Thyroid gland (tissue), 4 donors: ENCODE measurements at regions not wholly inside any gene's neighbourhood (a gene's known extent, or its start where the extent isn't known, plus 50 kb on each side); places are given as distances from the start of the nearest gene placed in this dataset.

Source experiments
- DNase-seq, 2 donors: peaks; one replicate each; pipeline ENCODE4 v3.0.0-alpha.2; 2019
- H3K27ac ChIP-seq, 3 donors: fragments of 200-600 bp; sonication (generic); 1 replicate in 2 of 3; 2 replicates in 1 of 3; pipeline ENCODE4 v1.5.1; 2016 to 2019; ENCODE audit warnings: mild to moderate bottlenecking in 1 of 3, moderate library complexity in 1 of 3
- H3K27me3 ChIP-seq: fragments of 200-600 bp; sonication (generic); one replicate; pipeline ENCODE4 v1.5.1; 2019
- H3K36me3 ChIP-seq, 2 donors: fragments of 200-600 bp; sonication (generic); one replicate each; pipeline ENCODE4 v1.5.1; 2016 to 2019
- H3K4me1 ChIP-seq, 2 donors: fragments of 200-600 bp; sonication (generic); one replicate each; pipeline ENCODE4 v1.5.1; 2017 to 2019
- H3K4me3 ChIP-seq, 3 donors: fragments of 200-600 bp; sonication (generic); replicated peaks in 1 of 3; 1 replicate in 2 of 3; 2 replicates in 1 of 3; pipeline ENCODE4 v1.5.1; 2016; ENCODE audit warnings: mild to moderate bottlenecking in 1 of 3
- H3K9me3 ChIP-seq: fragments of 200-600 bp; sonication (generic); one replicate; pipeline ENCODE4 v1.5.1; 2017
- CTCF ChIP-seq, 6 experiments: fragments of 200-600 bp in 3 of 6; fragments of 450-650 bp in 3 of 6; sonication (generic) in 3 of 6; IDR thresholded peaks; one replicate each; pipeline ENCODE4 v1.5.1; 2016 to 2019; ENCODE audit warnings: antibody characterized with exemption in 6 of 6, mild to moderate bottlenecking in 2 of 6, inconsistent platforms in 1 of 6, moderate library complexity in 1 of 6
- POLR2A ChIP-seq, 2 donors: fragments of 450-650 bp; IDR thresholded peaks; one replicate each; pipeline ENCODE4 v1.6.1; 2017; ENCODE audit warnings: antibody characterized with exemption in 2 of 2, mild to moderate bottlenecking in 2 of 2, moderate library complexity in 1 of 2
- WGBS, 2 donors: methylation state at CpG; one replicate each; pipeline ENCODE4 v1.1.5; 2017; 5-methylcytosine and 5-hydroxymethylcytosine counted together
- intact Hi-C: fragments of 100-400 bp; cut with DNase I; formaldehyde crosslinking; loops from one replicate; pipeline ENCODE4 v1.15.1; 2023

GRCh38 chr4:108519208-108519833 lies 101.1 kb upstream of the RPL34 start:
- Histone ChIP-seq H3K4me1 (no peaks in the 10 kb centered on the region), H3K27ac (no peak overlapping the region), H3K36me3 (no peaks in the 10 kb centered on the region), H3K9me3 (no peaks in the 10 kb centered on the region), H3K27me3 (no peaks in the 10 kb centered on the region), H3K4me3 (no peak overlapping the region)
- no peak for DNase-seq
- TF ChIP-seq POLR2A (IDR thresholded peaks at IDR 0.05) = no peak
- TF ChIP-seq CTCF (IDR thresholded peaks at IDR 0.05) = no peak
- intact Hi-C loops = loop anchor here (10.0 kb wide), 1 partner anchor 495 kb away; no protein-coding TSS in a partner anchor

- Histone ChIP-seq H3K27ac (no peak overlapping the region), H3K27me3 (no peaks in the 10 kb centered on the region), H3K4me1 (no peaks in the 10 kb centered on the region), H3K9me3 (no peaks in the 10 kb centered on the region), H3K4me3 (no peak overlapping the region), H3K36me3 (no peaks in the 10 kb centered on the region)
- intact Hi-C loops = loop anchor here (10.0 kb wide), 1 partner anchor 488 kb away; no protein-coding TSS in a partner anchor
- DNase-seq = peak; percentile 54 to 66
- 15 to 19% methylated on average over 17 of the region's 17 CpGs for WGBS, 2 donors
- no peak for TF ChIP-seq POLR2A (IDR thresholded peaks at IDR 0.05)
- peak in 3 of 6 experiments; percentile 37 to 49 (median 38) for TF ChIP-seq CTCF (IDR thresholded peaks at IDR 0.05)
Observed at GRCh38 chr4:108512615-108513505, 107.5 kb upstream of the RPL34 start.

- no peak overlapping the region for H3K4me3 ChIP-seq
- WGBS, 2 donors = 58 to 79% methylated on average over 2 of the region's 2 CpGs
- no peaks in the 10 kb centered on the region for H3K4me1 ChIP-seq
- H3K27me3 ChIP-seq = no peaks in the 10 kb centered on the region
- intact Hi-C loops = loop anchor here (10.0 kb wide), 1 partner anchor 487 kb away; no protein-coding TSS in a partner anchor
- no peak overlapping the region for H3K27ac ChIP-seq
- DNase-seq = no peak
- no peaks in the 10 kb centered on the region for H3K9me3 ChIP-seq
- no peaks in the 10 kb centered on the region for H3K36me3 ChIP-seq
- TF ChIP-seq POLR2A (IDR thresholded peaks at IDR 0.05) = no peak
- no peak for TF ChIP-seq CTCF (IDR thresholded peaks at IDR 0.05)
Observed at GRCh38 chr4:108511618-108512017, 108.8 kb upstream of the RPL34 start.

GRCh38 chr4:108502356-108502755 lies 118.0 kb upstream of the RPL34 start:
- no peaks in the 10 kb centered on the region for H3K27me3 ChIP-seq
- 68 to 74% methylated on average over 2 of the region's 2 CpGs for WGBS, 2 donors
- H3K4me1 ChIP-seq = no peaks in the 10 kb centered on the region
- intact Hi-C loops = no loop called here
- DNase-seq = no peak
- no peak overlapping the region for H3K27ac ChIP-seq
- H3K4me3 ChIP-seq = no peak overlapping the region
- TF ChIP-seq POLR2A (IDR thresholded peaks at IDR 0.05) (no peak), CTCF (IDR thresholded peaks at IDR 0.05) (no peak)
- H3K36me3 ChIP-seq = no peaks in the 10 kb centered on the region
- no peaks in the 10 kb centered on the region for H3K9me3 ChIP-seq

GRCh38 chr4:108498925-108499324 lies 121.5 kb upstream of the RPL34 start:
- intact Hi-C loops = no loop called here
- no peak for DNase-seq

More at GRCh38 chr4:108498925-108499324, 121.5 kb upstream of the RPL34 start:
- H3K4me3 ChIP-seq = no peak overlapping the region
- H3K36me3 ChIP-seq = no peaks in the 10 kb centered on the region
- H3K27ac ChIP-seq = no peak overlapping the region
- no peaks in the 10 kb centered on the region for H3K4me1 ChIP-seq
- no peaks in the 10 kb centered on the region for H3K27me3 ChIP-seq
- WGBS, 2 donors = 73 to 79% methylated on average over 3 of the region's 3 CpGs
- TF ChIP-seq CTCF (IDR thresholded peaks at IDR 0.05) (no peak), POLR2A (IDR thresholded peaks at IDR 0.05) (no peak)
- H3K9me3 ChIP-seq = no peaks in the 10 kb centered on the region
